Osteocyte (in vitro differentiated cells): ENCODE measurements at regions not wholly inside any gene's neighbourhood (a gene's known extent, or its start where the extent isn't known, plus 50 kb on each side); places are given as distances from the start of the nearest gene placed in this dataset.
A peak's percentile ranks its signal among the peaks of the same experiment; 100 is the strongest.

ENCODE experiments used
- DNase-seq: peaks from one replicate; pipeline ENCODE4 v3.0.0; 2021; ENCODE audit warnings: mixed read lengths; ENCODE audit not compliant: unreplicated experiment; ENCODE audit errors: extremely low spot score
- H3K27ac Mint-ChIP-seq: one replicate; pipeline ENCODE4 v1.8.0; 2021; ENCODE audit warnings: mild to moderate bottlenecking, mixed read lengths; ENCODE audit not compliant: unreplicated experiment
- H3K27me3 Mint-ChIP-seq: one replicate; pipeline ENCODE4 v1.8.0; 2021; ENCODE audit warnings: mixed read lengths; ENCODE audit not compliant: unreplicated experiment
- H3K36me3 Mint-ChIP-seq: one replicate; pipeline ENCODE4 v1.8.0; 2021; ENCODE audit warnings: mixed read lengths; ENCODE audit not compliant: unreplicated experiment
- H3K4me1 Mint-ChIP-seq: one replicate; pipeline ENCODE4 v1.8.0; 2021; ENCODE audit warnings: mixed read lengths; ENCODE audit not compliant: unreplicated experiment
- H3K4me3 Mint-ChIP-seq: one replicate; pipeline ENCODE4 v1.8.0; 2021; ENCODE audit warnings: mild to moderate bottlenecking, moderate library complexity, mixed read lengths; ENCODE audit not compliant: unreplicated experiment
- H3K9me3 Mint-ChIP-seq: one replicate; pipeline ENCODE4 v1.8.0; 2021; ENCODE audit warnings: mixed read lengths; ENCODE audit not compliant: unreplicated experiment
- TF ChIP-seq, protein P1 (sequence below): fragments of 200-600 bp; sonication (generic); IDR thresholded peaks from 2 replicates; pipeline ENCODE4 v1.5.0; 2021; ENCODE audit warnings: antibody characterized with exemption, mild to moderate bottlenecking, moderate library complexity

DNA sequence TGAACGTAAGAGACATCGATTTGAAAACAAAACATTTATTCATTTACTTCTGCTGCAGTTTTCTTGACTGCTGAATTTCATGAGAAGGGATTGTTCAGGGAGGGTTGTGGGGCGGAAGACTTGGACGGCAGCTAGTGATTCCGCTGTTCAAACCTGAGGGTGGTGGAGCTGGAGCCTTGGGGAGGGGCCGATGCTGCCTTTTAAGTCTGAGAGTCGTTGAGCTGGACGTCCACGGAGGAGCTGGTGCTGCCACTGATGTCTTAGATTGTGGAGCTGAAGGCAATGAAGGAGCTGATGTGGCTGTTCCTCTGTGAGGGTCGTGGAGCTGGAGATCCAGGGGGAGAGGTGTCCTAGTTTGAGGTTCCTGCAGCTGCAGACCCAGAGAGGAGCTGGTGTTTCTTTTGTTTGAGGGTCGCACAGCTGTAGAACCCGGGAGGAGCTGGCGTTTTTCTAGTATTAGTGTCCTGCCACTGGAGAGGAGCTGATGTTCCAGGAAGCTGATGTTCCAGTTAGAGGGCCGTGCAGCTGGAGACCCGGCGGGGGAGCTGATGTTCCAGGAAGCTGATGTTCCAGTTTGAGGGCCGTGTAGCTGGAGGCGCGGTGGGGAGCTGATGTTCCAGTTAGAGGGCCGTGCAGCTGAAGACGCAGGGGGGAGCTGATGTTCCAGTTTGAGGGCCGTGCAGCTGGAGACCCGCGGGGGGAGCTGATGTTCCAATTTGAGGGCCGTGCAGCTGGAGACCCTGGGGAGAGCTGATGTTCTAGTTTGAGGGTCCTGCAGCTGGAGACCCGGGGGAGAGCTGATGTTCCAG is 150.9 kb downstream of the RTP5 start:
- no peaks in the 10 kb centered on the region for H3K4me1 Mint-ChIP-seq
- no peaks in the 10 kb centered on the region for H3K36me3 Mint-ChIP-seq
- H3K27me3 Mint-ChIP-seq: peaks cover 25% of the 10 kb centered on the region
- no peak overlapping the region for H3K4me3 Mint-ChIP-seq
- H3K9me3 Mint-ChIP-seq: no peaks in the 10 kb centered on the region
- no peak overlapping the region for H3K27ac Mint-ChIP-seq
- no peak for DNase-seq
- TF ChIP-seq, protein P1, sequence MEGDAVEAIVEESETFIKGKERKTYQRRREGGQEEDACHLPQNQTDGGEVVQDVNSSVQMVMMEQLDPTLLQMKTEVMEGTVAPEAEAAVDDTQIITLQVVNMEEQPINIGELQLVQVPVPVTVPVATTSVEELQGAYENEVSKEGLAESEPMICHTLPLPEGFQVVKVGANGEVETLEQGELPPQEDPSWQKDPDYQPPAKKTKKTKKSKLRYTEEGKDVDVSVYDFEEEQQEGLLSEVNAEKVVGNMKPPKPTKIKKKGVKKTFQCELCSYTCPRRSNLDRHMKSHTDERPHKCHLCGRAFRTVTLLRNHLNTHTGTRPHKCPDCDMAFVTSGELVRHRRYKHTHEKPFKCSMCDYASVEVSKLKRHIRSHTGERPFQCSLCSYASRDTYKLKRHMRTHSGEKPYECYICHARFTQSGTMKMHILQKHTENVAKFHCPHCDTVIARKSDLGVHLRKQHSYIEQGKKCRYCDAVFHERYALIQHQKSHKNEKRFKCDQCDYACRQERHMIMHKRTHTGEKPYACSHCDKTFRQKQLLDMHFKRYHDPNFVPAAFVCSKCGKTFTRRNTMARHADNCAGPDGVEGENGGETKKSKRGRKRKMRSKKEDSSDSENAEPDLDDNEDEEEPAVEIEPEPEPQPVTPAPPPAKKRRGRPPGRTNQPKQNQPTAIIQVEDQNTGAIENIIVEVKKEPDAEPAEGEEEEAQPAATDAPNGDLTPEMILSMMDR: no peak

DNA sequence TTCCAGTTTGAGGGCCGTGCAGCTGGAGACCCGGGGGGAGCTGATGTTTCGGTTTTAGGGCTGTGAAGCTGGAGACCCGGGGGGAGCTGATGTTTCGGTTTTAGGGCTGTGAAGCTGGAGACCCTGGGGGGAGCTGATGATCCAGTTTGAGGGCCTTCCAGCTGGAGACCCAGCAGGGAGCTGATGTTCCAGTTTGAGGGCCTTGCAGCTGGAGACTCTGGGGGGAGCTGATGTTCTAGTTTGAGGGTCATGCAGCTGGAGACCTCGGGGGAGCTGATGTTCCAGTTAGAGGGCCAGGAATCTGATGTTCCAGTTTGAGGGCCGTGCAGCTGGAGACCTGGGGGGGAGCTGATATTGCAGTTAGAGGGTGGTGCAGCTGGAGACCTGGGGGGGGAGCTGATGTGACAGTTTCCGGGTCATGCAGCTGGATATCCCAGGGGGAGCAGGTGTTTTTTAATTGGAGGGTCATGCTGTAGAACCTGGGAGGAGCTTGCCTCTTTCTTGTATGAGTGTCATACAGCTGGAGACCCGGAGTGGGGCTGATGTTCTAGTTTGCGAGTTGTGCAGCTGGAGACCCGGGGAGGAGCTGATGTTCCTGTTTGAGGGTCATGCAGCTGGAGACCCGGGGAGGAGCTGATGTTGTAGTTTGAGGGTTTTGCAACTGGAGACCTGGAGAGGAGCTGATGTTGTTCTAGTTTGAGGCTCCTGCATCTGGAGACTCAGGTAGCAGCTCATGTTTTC is 153.2 kb downstream of the RTP5 start:
- Mint-ChIP-seq H3K36me3 (no peaks in the 10 kb centered on the region), H3K4me1 (no peaks in the 10 kb centered on the region), H3K27ac (no peak overlapping the region), H3K27me3 (peaks cover 40% of the 10 kb centered on the region), H3K9me3 (no peaks in the 10 kb centered on the region), H3K4me3 (no peak overlapping the region)
- TF ChIP-seq, protein P1: no peak
- no peak for DNase-seq

DNA sequence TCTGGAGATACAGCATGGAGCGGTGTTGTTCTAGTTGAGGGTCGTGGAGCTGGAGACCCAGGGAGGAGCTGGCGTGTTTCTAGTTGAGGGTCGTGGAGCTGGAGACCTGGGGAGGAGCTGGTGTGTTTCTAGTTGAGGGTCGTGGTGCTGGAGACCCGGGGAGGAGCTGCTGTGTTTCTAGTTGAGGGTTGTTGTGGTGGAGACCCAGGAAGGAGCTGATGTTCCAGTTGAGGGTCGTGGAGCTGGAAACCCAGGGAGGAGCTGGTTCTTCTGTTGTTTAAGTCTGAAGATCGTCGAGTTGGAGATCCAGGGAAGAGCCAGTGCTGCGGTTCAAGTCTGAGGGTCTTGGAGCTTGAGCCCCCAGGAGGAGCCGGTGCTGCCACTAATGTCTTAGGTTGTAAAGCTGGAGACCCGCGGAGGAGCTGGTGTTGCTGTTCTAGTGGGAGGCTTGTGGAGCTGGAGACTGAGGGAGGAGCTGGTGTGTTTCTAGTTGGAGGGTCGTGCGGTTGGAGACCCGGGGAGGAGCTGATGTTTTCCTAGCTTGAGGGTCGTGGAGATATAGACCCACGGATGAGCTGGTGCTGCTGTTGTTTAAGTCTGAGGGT is 155.3 kb downstream of the RTP5 start:
- Mint-ChIP-seq H3K4me1 (no peaks in the 10 kb centered on the region), H3K9me3 (no peaks in the 10 kb centered on the region), H3K4me3 (no peak overlapping the region), H3K27ac (no peak overlapping the region), H3K27me3 (peaks cover 42% of the 10 kb centered on the region), H3K36me3 (no peaks in the 10 kb centered on the region)
- peak; percentile 60 for DNase-seq
- TF ChIP-seq, protein P1: no peak

DNA sequence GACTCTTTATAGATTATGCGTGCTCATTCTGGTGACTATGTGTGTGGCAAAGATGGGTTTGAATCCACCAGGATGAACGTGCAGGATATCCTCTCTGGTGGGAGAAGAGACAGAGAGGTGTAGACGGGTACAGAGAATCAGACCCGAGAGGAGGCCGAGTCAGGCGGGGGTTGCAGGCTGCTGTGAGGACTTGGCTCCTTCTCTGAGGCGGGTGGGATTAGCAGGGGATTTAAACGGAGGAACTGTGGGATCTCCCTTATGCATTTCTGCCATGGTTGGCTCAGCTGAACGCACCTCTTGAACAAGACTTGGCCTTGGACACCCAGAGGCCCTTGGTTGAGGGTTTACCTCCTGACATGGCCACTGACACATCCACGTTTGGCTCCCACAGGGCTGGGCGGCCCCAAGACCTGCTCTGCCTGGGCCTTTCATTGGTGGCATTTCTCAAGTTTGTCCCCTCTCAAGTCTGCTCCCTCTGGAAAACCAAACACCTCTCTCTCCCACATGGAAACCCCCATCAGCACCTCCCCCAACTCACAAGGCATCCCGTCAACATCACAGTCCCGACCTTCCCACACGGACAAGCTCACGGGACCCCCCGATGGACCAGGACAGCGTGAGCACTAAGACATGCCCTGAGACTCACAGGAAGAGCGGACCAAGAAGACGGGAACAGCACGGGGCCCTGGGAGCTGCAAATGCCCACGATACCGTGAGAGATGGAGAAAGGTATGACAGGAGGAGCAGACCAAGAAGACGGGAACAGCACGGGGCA is 158.3 kb downstream of the RTP5 start:
- Mint-ChIP-seq H3K36me3 (no peaks in the 10 kb centered on the region), H3K9me3 (no peaks in the 10 kb centered on the region), H3K4me1 (no peaks in the 10 kb centered on the region), H3K4me3 (no peak overlapping the region), H3K27me3 (peaks cover 57% of the 10 kb centered on the region), H3K27ac (no peak overlapping the region)
- DNase-seq: peak; percentile 75
- TF ChIP-seq, protein P1: no peak
